ENCODE measurements at regions not wholly inside any gene's neighbourhood (a gene's known extent, or its start where the extent isn't known, plus 50 kb on each side); places are given as distances from the start of the nearest gene placed in this dataset.

DNA sequence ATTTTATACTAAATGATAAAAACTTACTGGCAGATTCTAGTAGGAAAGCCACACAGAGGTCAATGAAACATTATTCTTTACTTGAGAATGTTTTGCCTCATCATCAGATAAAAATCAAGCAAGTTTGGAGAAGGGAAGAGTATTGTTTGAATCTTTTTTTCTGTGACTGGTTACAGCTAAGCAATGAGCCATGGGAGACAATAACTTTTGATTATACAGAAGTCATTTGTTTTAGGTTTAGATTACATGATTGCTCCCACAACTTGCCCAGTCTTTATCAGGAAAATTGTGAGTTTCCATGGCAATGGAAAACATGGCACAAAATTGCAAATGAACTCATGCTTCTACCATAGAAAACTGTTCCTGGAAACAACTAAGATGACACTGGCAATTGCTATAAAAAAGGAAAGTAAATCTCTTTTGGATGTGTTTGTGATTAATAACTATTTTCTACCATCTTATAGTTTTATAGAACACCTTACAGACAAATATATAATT is 476.8 kb downstream of the MBD2 start:
- Histone ChIP-seq H3K4me3 (no peak overlapping the region), H3K36me3 (no peaks in the 10 kb centered on the region), H3K4me1 (no peaks in the 10 kb centered on the region), H3K27me3 (ENCODE audit: low read depth) (no peaks in the 10 kb centered on the region), H3K27ac (no peak overlapping the region), H3K9me3 (no peaks in the 10 kb centered on the region)
- ATAC-seq (no peak), DNase-seq (no peak)
- intact Hi-C loops (cut with DNase I), result no loop called here
- TF ChIP-seq, protein P1, sequence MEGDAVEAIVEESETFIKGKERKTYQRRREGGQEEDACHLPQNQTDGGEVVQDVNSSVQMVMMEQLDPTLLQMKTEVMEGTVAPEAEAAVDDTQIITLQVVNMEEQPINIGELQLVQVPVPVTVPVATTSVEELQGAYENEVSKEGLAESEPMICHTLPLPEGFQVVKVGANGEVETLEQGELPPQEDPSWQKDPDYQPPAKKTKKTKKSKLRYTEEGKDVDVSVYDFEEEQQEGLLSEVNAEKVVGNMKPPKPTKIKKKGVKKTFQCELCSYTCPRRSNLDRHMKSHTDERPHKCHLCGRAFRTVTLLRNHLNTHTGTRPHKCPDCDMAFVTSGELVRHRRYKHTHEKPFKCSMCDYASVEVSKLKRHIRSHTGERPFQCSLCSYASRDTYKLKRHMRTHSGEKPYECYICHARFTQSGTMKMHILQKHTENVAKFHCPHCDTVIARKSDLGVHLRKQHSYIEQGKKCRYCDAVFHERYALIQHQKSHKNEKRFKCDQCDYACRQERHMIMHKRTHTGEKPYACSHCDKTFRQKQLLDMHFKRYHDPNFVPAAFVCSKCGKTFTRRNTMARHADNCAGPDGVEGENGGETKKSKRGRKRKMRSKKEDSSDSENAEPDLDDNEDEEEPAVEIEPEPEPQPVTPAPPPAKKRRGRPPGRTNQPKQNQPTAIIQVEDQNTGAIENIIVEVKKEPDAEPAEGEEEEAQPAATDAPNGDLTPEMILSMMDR (IDR thresholded peaks at IDR 0.05), result no peak

- Histone ChIP-seq H3K4me1 (no peaks in the 10 kb centered on the region), H3K9me3 (no peaks in the 10 kb centered on the region), H3K27ac (no peak overlapping the region), H3K36me3 (no peaks in the 10 kb centered on the region), H3K27me3 (ENCODE audit: low read depth) (no peaks in the 10 kb centered on the region), H3K4me3 (no peak overlapping the region)
- TF ChIP-seq, protein P1 (IDR thresholded peaks at IDR 0.05), result no peak
- ATAC-seq, result no peak
- intact Hi-C loops (cut with DNase I), result no loop called here
- DNase-seq, result no peak
Measured at GRCh38 chr18:53747210-53747609, 477.3 kb downstream of the MBD2 start.

GRCh38 chr18:53745986-53746385 is 478.5 kb downstream of the MBD2 start:
- no peak overlapping the region for H3K27ac ChIP-seq
- TF ChIP-seq, protein P1 (IDR thresholded peaks at IDR 0.05), result no peak
- intact Hi-C loops (cut with DNase I), result no loop called here
- no peaks in the 10 kb centered on the region for H3K27me3 ChIP-seq (ENCODE audit: low read depth)
- DNase-seq, result no peak
- no peaks in the 10 kb centered on the region for H3K36me3 ChIP-seq
- no peak for ATAC-seq
- H3K4me3 ChIP-seq, result no peak overlapping the region
- no peaks in the 10 kb centered on the region for H3K9me3 ChIP-seq
- no peaks in the 10 kb centered on the region for H3K4me1 ChIP-seq

- Histone ChIP-seq H3K27ac (no peak overlapping the region), H3K27me3 (ENCODE audit: low read depth) (no peaks in the 10 kb centered on the region), H3K36me3 (no peaks in the 10 kb centered on the region), H3K4me3 (no peak overlapping the region), H3K9me3 (no peaks in the 10 kb centered on the region), H3K4me1 (no peaks in the 10 kb centered on the region)
- TF ChIP-seq, protein P1 (IDR thresholded peaks at IDR 0.05), result no peak
- no peak for DNase-seq
- intact Hi-C loops (cut with DNase I), result no loop called here
- ATAC-seq, result peak; percentile 90 to 95
Measured at GRCh38 chr18:53745224-53745967, 479.1 kb downstream of the MBD2 start.

- ATAC-seq (peak; percentile 73 to 89), DNase-seq (no peak)
- no peaks in the 10 kb centered on the region for H3K9me3 ChIP-seq
- H3K36me3 ChIP-seq, result no peaks in the 10 kb centered on the region
- TF ChIP-seq, protein P1 (IDR thresholded peaks at IDR 0.05), result no peak
- intact Hi-C loops (cut with DNase I), result no loop called here
- no peaks in the 10 kb centered on the region for H3K27me3 ChIP-seq (ENCODE audit: low read depth)
- no peak overlapping the region for H3K27ac ChIP-seq
- no peak overlapping the region for H3K4me3 ChIP-seq
- no peaks in the 10 kb centered on the region for H3K4me1 ChIP-seq
Measured at GRCh38 chr18:53739700-53740099, 484.8 kb downstream of the MBD2 start.
